ENCODE measurements at regions not wholly inside any gene's neighbourhood (a gene's known extent, or its start where the extent isn't known, plus 50 kb on each side); places are given as distances from the start of the nearest gene placed in this dataset.

DNA sequence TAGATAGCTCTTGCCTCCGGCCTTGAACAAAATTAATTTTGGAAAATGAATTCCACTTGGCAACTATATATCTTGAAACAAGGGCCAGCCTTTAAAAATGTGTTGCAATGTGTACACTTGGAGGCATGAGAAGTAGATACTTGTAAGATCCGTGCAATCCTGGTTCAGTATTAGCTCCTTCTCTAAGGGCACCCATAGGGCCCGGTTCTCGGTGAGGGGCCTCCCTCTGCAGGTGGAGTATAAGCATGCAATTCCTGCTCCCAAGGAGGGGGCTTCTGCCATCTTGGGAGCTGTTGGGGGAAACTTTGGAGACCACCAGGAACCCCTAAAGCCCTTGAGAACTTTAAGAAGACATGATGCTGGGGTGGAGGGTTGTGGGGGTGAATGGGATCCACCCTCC, 388.7 kb upstream of the RGMA start:
- no peak for DNase-seq

DNA sequence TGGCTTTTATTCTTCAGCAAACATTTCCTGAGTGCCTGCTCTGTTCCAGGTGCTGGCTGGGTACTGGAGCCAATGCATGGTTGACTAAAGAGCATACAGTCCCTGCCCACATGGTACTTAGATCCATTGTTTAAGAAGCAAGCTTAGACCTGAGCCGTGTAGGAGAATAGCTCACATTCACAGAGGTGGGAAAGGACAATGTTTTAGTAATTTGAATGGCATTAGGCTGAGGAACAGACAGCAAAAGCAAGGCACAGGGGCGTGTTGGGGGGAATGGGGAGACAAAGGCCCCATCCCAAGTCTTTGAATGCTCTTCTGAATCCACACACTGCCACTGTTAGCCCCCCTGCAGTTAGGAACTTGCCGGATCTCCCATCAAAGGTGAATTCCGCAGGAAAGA, 388.2 kb upstream of the RGMA start:
- no peak for DNase-seq

GRCh38 chr15:93476491-93477177, 387.6 kb upstream of the RGMA start:
- DNase-seq = no peak

DNA sequence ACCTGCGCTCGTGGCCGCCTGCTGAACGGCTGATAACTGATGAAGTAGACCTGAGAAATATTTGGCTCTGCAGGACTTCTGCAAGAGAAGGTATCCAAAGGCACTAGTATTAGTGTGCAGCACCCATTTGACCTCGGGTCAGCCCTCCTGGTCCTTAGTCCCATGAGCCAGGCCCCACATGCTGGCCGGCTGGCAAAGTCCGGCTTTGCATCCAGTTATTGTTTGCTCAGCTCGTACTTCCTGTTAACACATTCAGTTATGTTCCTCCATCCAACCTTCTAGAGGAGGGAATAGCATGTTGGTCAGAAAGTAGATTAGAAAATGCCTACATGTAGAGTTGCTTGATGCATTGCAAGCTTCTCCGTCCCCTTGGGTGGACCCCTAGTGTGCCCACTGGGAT, 385.7 kb upstream of the RGMA start:
- no peak for DNase-seq

- DNase-seq = no peak
Observed at GRCh38 chr15:93469994-93470393, 381.0 kb upstream of the RGMA start.

- DNase-seq = no peak
Observed at GRCh38 chr15:93467337-93467736, 378.3 kb upstream of the RGMA start.

GRCh38 chr15:93466380-93466779, 377.4 kb upstream of the RGMA start:
- DNase-seq = no peak

- no peak for DNase-seq
Observed at GRCh38 chr15:93462690-93463089, 373.7 kb upstream of the RGMA start.

DNA sequence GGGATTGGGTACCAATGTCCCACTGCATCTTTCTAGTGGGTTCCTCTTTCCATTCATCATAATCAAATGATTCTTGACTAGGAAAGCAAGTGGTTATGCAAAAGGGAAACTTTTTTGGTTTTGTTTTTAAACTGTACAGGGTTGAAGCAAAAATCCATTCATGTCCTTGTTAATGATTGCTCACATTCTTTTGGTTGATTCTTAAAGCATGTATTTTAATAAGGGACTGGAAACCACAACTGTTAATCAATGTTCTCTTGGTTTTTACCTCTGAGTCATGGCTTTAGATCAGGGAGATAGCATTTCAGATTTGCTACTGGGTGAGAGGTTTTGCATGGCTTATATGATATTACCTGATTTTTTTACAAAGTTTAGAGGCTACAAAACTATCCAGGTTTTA, 371.7 kb upstream of the RGMA start:
- DNase-seq = no peak

DNA sequence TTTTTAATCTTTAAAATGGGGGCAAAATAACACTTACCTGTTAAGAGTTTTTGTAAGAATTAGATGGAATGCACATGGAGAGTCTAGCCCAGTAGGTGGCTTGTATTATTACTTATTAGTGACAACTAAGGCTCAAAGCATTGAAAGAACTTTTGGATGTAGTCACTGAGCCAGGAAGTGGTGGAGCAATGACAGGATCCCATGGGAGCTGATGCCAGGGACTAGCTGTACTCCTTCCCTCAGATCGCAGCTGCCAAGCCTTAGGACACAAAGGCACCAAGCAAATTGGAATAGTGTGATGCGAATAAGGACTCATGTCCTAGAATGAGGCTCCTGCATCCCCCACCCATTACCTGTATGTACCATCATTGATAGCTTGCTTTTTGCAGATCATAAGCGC, 370.4 kb upstream of the RGMA start:
- no peak for DNase-seq

GRCh38 chr15:93458597-93458996, 369.6 kb upstream of the RGMA start:
- no peak for DNase-seq

GRCh38 chr15:93454788-93455187, 365.8 kb upstream of the RGMA start:
- no peak for DNase-seq

- DNase-seq = no peak
Observed at GRCh38 chr15:93452537-93453211, 363.7 kb upstream of the RGMA start.

- peak in 2 of 4 experiments; percentile 33 to 35 for DNase-seq
Observed at GRCh38 chr15:93451822-93452221, 362.8 kb upstream of the RGMA start.

GRCh38 chr15:93451265-93451664, 362.3 kb upstream of the RGMA start:
- no peak for DNase-seq

DNA sequence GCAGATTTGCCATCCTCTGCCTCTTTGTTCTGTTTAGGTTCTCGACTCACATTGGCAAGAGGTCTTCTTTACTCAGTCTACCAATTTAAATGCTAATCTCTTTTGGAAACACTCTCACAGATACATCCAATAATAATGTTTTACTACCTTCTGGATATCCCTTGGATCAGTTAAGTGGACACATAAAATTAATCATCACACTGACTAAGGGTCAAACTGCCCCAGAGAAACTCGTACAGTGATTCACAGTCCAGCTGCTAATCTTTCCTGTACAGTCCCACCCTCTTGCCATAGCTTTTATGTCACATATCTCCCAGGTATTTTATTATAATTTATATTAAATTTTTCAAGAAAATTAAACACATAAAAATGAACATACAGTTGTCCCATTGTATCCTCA, 360.8 kb upstream of the RGMA start:
- DNase-seq = no peak

- DNase-seq = no peak
Observed at GRCh38 chr15:93438310-93438709, 349.3 kb upstream of the RGMA start.

DNA sequence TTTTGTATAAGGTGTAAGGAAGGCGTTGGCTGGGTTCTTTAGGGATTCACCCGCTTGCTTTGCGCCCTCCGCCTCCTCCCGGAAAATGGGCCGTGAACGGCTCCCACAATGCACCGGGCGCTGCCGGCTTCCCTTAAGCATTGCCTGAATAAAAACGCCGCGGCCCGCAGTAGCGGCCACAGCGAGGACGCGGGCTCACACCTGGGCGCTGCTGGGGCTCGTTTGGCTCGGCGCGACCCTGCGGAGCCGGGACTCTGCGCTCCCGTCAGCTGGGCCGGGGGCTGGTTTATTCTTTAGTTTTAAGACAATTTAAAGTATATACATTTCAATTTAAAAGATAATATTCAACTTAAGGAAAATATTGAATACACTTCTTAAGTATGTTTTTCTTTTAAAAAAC, 343.5 kb upstream of the RGMA start:
- no peak for DNase-seq

DNA sequence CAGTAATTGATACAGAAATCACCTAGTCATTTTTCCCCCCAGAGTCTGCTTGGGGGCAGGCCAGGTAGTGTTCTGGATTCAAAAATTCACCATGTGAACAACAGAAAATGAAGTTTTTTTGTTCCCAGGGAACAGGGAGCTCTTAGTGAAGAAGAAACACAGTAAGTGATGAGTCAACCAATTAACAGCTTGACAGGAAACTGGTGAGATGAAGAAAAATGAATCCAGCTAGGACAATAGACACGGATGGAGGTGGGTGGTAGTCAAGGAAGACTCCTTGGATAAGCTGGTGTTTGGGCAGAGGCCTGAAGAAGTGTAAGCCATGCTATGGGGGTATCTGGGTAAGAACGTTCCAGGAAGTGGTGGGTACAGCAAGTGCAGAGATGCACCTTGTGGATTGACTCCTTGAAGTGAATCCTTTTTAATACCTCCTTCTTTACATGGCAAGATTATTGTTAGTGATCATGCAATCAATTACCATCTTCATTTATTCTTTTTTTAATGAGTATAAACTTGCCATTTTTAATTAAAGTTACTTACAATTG, 339.9 kb upstream of the RGMA start:
- no peak for DNase-seq

- DNase-seq = peak in 2 of 4 experiments; percentile 30 to 36
Observed at GRCh38 chr15:93428150-93428549, 339.1 kb upstream of the RGMA start.

DNA sequence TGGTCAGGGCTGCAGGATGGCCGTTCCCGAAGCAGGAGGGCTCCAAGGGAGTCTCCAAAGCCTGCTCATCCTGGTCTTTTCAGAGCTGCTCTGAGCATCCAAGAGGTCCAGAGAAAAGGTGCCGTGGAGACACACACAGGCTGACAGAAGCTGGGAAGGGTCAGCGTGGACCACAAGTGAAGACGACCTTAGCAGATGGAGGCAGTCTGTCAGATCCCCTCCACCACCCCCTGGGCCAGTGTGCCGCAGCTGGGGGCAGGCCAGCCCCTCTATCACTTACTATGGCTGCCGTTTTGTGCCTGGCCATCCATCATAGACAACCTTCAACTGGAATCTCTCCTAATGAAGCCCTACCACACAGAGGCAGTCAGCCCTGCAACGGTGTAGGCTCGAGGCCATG, 335.1 kb upstream of the RGMA start:
- no peak for DNase-seq

- no peak for DNase-seq
Observed at GRCh38 chr15:93422476-93422875, 333.5 kb upstream of the RGMA start.

DNA sequence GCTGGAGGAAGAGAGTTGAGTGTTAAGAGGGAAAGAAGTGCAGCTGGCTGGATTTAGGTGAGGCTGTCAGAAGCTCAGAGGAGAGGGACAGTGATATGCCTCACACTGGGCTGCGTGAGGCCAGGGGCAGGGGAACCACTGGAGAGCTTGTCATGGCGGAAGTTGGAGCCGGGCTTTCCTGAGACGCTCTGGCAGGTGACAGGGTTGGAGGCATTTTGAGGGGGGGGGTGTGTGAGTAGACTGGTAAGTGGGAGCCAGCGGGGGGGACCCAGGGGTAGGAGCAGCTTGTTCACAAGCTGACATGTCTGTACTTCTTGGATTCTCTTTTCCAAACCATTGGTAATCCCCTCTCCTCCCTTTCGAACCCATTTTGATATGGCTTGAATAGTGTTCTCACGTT, 331.5 kb upstream of the RGMA start:
- DNase-seq = no peak

DNA sequence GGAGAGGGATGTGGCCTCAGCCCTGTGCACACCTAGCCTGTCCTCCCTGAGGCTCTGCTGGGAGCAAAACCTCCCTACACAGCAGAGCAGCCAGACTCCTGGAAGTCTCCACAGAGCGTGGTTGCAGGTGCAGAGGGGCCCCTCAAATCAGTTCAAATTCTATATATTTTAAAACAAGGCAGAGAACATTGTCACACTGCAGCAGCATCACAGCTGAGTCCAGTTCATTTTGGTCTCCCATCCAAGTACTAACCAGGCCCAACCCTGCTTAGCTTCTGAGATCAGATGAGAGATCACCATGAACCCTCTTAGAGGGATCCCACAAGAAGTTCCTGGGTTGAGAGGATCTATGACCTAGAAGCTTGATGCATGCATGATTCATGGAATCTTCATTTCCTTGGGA, 331.0 kb upstream of the RGMA start:
- no peak for DNase-seq

All from suppressor macrophage (primary cell).